AG04450 (cell line): ENCODE measurements at regions not wholly inside any gene's neighbourhood (a gene's known extent, or its start where the extent isn't known, plus 50 kb on each side); places are given as distances from the start of the nearest gene placed in this dataset.
"Not testable (repeated sequence)": the region's sequence is repeated elsewhere in the genome, so short reads cannot be mapped to it uniquely, and the experiment has no call there.

ENCODE experiments used
- CTCF ChIA-PET: fragments of 300-600, 350-600 bp; formaldehyde crosslinking; extraction: SDS; loops from one replicate; lab custom pipeline; 2022; ENCODE audit warnings: antibody characterized with exemption, inconsistent platforms; lab: Charles Lee
- POLR2A ChIA-PET: fragments of 350-600 bp; formaldehyde crosslinking; extraction: SDS; loops from one replicate; lab custom pipeline; 2021; ENCODE audit warnings: antibody characterized with exemption, inconsistent platforms; lab: Yijun Ruan, JAX
- DNase-seq: peaks from one replicate; pipeline ENCODE4 v3.0.0-alpha.2; 2011; ENCODE audit warnings: low read depth, low spot score
- H3K27ac ChIP-seq: one replicate; pipeline ENCODE4 v1.5.1; 2012; ENCODE audit warnings: low read depth, low read length, control low read depth
- H3K27me3 ChIP-seq: one replicate; pipeline ENCODE4 v1.6.0; 2012; ENCODE audit warnings: low read length; ENCODE audit not compliant: control insufficient read depth, insufficient read depth
- H3K4me3 ChIP-seq: 2 replicates; pipeline ENCODE4 v1.5.1; 2011; ENCODE audit warnings: mild to moderate bottlenecking, low read depth, low read length, control low read depth
- H3K9me3 ChIP-seq: 2 replicates; pipeline ENCODE4 v1.5.1; 2012; ENCODE audit warnings: low read length; ENCODE audit not compliant: control insufficient read depth, insufficient read depth
- CTCF ChIP-seq: IDR thresholded peaks from 2 replicates; pipeline ENCODE4 v1.5.1; 2011; ENCODE audit warnings: low read depth, low read length, control low read depth, inconsistent platforms

GRCh38 chr2:168328421-168328820, 81.0 kb upstream of the STK39 start:
- no peak for DNase-seq
- no peak overlapping the region for H3K4me3 ChIP-seq
- ChIA-PET POLR2A (no interaction called here), CTCF (interaction anchor here (0.9 kb wide), 1 partner anchor 19 kb away, joined by 3 read pairs; no protein-coding TSS in a partner anchor)
- H3K9me3 ChIP-seq: no peaks in the 10 kb centered on the region
- H3K27ac ChIP-seq: no peak overlapping the region
- no peak for TF ChIP-seq CTCF
- no peaks in the 10 kb centered on the region for H3K27me3 ChIP-seq

GRCh38 chr2:168330624-168331423, 83.4 kb upstream of the STK39 start:
- ChIA-PET POLR2A (no interaction called here), CTCF (no interaction called here)
- Histone ChIP-seq H3K9me3 (no peaks in the 10 kb centered on the region), H3K27me3 (no peaks in the 10 kb centered on the region), H3K4me3 (no peak overlapping the region), H3K27ac (no peak overlapping the region)
- DNase-seq: no peak
- no peak for TF ChIP-seq CTCF

- H3K4me3 ChIP-seq, H3K9me3 ChIP-seq, H3K27me3 ChIP-seq, POLR2A ChIA-PET, H3K27ac ChIP-seq, DNase-seq: not testable (repeated sequence)
- CTCF ChIA-PET: interaction anchor here (2.6 kb wide), 1 partner anchor 12 kb away, joined by 10 read pairs; no protein-coding TSS in a partner anchor
These were observed 87.9 kb upstream of the STK39 start for GRCh38 chr2:168335254-168335653.

GRCh38 chr2:168336786-168337388, 89.5 kb upstream of the STK39 start:
- peaks cover 10% of the 10 kb centered on the region for H3K27me3 ChIP-seq
- H3K9me3 ChIP-seq: no peaks in the 10 kb centered on the region
- H3K27ac ChIP-seq: no peak overlapping the region
- 0 out of 2 replicates have a peak, but pooled peaks have one; percentile 7 for TF ChIP-seq CTCF
- POLR2A ChIA-PET: no interaction called here
- DNase-seq: no peak
- CTCF ChIA-PET: interaction anchor here (1.8 kb wide), 1 partner anchor 10 kb away, joined by 6 read pairs; no protein-coding TSS in a partner anchor
- H3K4me3 ChIP-seq: no peak overlapping the region

GRCh38 chr2:168338292-168338691, 90.9 kb upstream of the STK39 start:
- no peak overlapping the region for H3K27ac ChIP-seq
- H3K4me3 ChIP-seq: no peak overlapping the region
- no peak for TF ChIP-seq CTCF
- no peaks in the 10 kb centered on the region for H3K9me3 ChIP-seq
- H3K27me3 ChIP-seq: peaks cover 10% of the 10 kb centered on the region
- DNase-seq: no peak
- POLR2A ChIA-PET: no interaction called here
- CTCF ChIA-PET: interaction anchor here (0.8 kb wide), 1 partner anchor 8 kb away, joined by 3 read pairs; no protein-coding TSS in a partner anchor
